ENCODE measurements at regions not wholly inside any gene's neighbourhood (a gene's known extent, or its start where the extent isn't known, plus 50 kb on each side); places are given as distances from the start of the nearest gene placed in this dataset.
"Not testable (repeated sequence)": the region's sequence is repeated elsewhere in the genome, so short reads cannot be mapped to it uniquely, and the experiment has no call there.

- FAIRE-seq (no peak), DNase-seq (ENCODE audit: low spot score) (no peak)
These were observed 283.4 kb upstream of the MYT1L start for GRCh38 chr2:2614452-2614851.

GRCh38 chr2:2613279-2614199 is 282.5 kb upstream of the MYT1L start:
- FAIRE-seq (peak; percentile 91), DNase-seq (ENCODE audit: low spot score) (peak; percentile 85)

- DNase-seq (ENCODE audit: low spot score) (no peak), FAIRE-seq (no peak)
These were observed 279.7 kb upstream of the MYT1L start for GRCh38 chr2:2610751-2611150.

GRCh38 chr2:2600366-2600765 is 269.3 kb upstream of the MYT1L start:
- DNase-seq (ENCODE audit: low spot score) = no peak
- no peak for FAIRE-seq

- no peak for FAIRE-seq
- DNase-seq (ENCODE audit: low spot score) = no peak
These were observed 268.4 kb upstream of the MYT1L start for GRCh38 chr2:2599441-2599840.

- DNase-seq (ENCODE audit: low spot score) (no peak), FAIRE-seq (no peak)
These were observed 266.6 kb upstream of the MYT1L start for GRCh38 chr2:2597712-2598111.

- FAIRE-seq (no peak), DNase-seq (ENCODE audit: low spot score) (no peak)
These were observed 260.5 kb upstream of the MYT1L start for GRCh38 chr2:2591542-2591940.

GRCh38 chr2:2590841-2591541 is 259.9 kb upstream of the MYT1L start:
- DNase-seq (ENCODE audit: low spot score) = no peak
- no peak for FAIRE-seq

GRCh38 chr2:2590141-2590540 is 259.1 kb upstream of the MYT1L start:
- FAIRE-seq = no peak
- no peak for DNase-seq (ENCODE audit: low spot score)

- no peak for DNase-seq (ENCODE audit: low spot score)
- FAIRE-seq = no peak
These were observed 257.7 kb upstream of the MYT1L start for GRCh38 chr2:2588777-2589176.

- no peak for FAIRE-seq
- DNase-seq (ENCODE audit: low spot score) = no peak
These were observed 256.3 kb upstream of the MYT1L start for GRCh38 chr2:2587354-2587753.

GRCh38 chr2:2586931-2587330 is 255.9 kb upstream of the MYT1L start:
- DNase-seq (ENCODE audit: low spot score) = no peak

GRCh38 chr2:2586068-2586776 is 255.1 kb upstream of the MYT1L start:
- FAIRE-seq = no peak
- DNase-seq (ENCODE audit: low spot score) = no peak

More at GRCh38 chr2:2586931-2587330, 255.9 kb upstream of the MYT1L start:
- FAIRE-seq = no peak

GRCh38 chr2:2582998-2583545 is 252.0 kb upstream of the MYT1L start:
- FAIRE-seq (no peak), DNase-seq (ENCODE audit: low spot score) (no peak)

GRCh38 chr2:2581331-2582159 is 250.5 kb upstream of the MYT1L start:
- peak; percentile 31 for DNase-seq (ENCODE audit: low spot score)
- no peak for FAIRE-seq

GRCh38 chr2:2580841-2581240 is 249.8 kb upstream of the MYT1L start:
- not testable (repeated sequence) for FAIRE-seq; DNase-seq (ENCODE audit: low spot score)

- no peak for DNase-seq (ENCODE audit: low spot score)
- no peak for FAIRE-seq
These were observed 249.3 kb upstream of the MYT1L start for GRCh38 chr2:2580341-2580740.

GRCh38 chr2:2579814-2580213 is 248.7 kb upstream of the MYT1L start:
- DNase-seq (ENCODE audit: low spot score) (no peak), FAIRE-seq (no peak)

- FAIRE-seq = no peak
- no peak for DNase-seq (ENCODE audit: low spot score)
These were observed 246.3 kb upstream of the MYT1L start for GRCh38 chr2:2577407-2577831.

- no peak for DNase-seq (ENCODE audit: low spot score)
- no peak for FAIRE-seq
These were observed 244.9 kb upstream of the MYT1L start for GRCh38 chr2:2575870-2576386.
